ENCODE measurements at regions not wholly inside any gene's neighbourhood (a gene's known extent, or its start where the extent isn't known, plus 50 kb on each side); places are given as distances from the start of the nearest gene placed in this dataset.

DNA sequence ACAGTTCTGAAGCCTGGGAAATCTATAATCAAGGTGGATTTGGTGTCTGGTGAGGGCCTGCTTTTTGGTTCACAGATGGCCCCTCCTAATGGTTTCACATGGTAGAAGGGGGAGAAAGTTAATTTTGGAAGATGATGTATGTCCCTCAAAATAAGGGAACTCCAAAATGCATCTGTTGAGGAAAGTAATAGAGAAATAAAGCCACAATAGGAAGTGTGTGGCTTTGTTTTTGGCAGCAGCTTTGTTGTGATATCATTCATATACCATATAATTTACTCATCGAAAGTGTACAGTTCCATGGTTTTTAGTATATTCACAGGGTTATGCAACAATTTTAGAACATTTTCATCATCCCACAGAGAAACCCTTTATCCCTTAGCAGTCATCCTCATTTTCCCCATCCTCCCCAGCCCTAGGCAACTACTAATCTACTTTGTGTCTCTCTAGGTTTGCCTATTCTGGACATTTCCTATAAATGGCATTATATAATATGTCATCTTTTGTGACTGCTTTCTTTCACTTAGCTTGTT is 274.0 kb upstream of the FAM98A start:
- Histone ChIP-seq H3K4me2 (ENCODE audit: low read length) (no peak overlapping the region), H3K79me2 (replicated peaks; ENCODE audit: insufficient read depth, low read length) (no peaks in the 10 kb centered on the region), H4K20me1 (ENCODE audit: insufficient read depth) (no peaks in the 10 kb centered on the region), H3K36me3 (ENCODE audit: insufficient read depth, low read length) (no peaks in the 10 kb centered on the region), H3F3A (ENCODE audit: insufficient read depth, low read length, poor library complexity, severe bottlenecking) (no peaks in the 10 kb centered on the region), H3K4me3 (ENCODE audit: low read length) (no peak overlapping the region), H3K9me2 (ENCODE audit: insufficient read depth, low read length) (no peaks in the 10 kb centered on the region), H3K27me3 (ENCODE audit: insufficient read depth, low read depth, low read length) (no peaks in the 10 kb centered on the region), H3K27ac (ENCODE audit: low read length) (no peak overlapping the region), H3K9me3 (ENCODE audit: low read length) (no peaks in the 10 kb centered on the region), H3K9ac (ENCODE audit: low read length) (no peak overlapping the region), H2AFZ (ENCODE audit: low read depth, low read length) (no peak overlapping the region)
- no peak for TF ChIP-seq CTCF (IDR thresholded peaks at IDR 0.05; ENCODE audit: poor library complexity, severe bottlenecking)
- no peak for TF ChIP-seq EZH2 (IDR thresholded peaks at IDR 0.05; ENCODE audit: borderline replicate concordance, insufficient read depth, low read length, poor library complexity, severe bottlenecking)
- no peak for TF ChIP-seq TAF1 (IDR thresholded peaks at IDR 0.05; ENCODE audit: low read depth)
- TF ChIP-seq POLR2AphosphoS5 (IDR thresholded peaks at IDR 0.05): no peak
- TF ChIP-seq EP300 (conservative IDR thresholded peaks at IDR 0.05; ENCODE audit: poor library complexity, severe bottlenecking): no peak
- no peak for TF ChIP-seq MXI1 (conservative IDR thresholded peaks at IDR 0.05; ENCODE audit: poor library complexity, severe bottlenecking)
- no peak for TF ChIP-seq RAD21 (conservative IDR thresholded peaks at IDR 0.05)
- TF ChIP-seq, protein P1, sequence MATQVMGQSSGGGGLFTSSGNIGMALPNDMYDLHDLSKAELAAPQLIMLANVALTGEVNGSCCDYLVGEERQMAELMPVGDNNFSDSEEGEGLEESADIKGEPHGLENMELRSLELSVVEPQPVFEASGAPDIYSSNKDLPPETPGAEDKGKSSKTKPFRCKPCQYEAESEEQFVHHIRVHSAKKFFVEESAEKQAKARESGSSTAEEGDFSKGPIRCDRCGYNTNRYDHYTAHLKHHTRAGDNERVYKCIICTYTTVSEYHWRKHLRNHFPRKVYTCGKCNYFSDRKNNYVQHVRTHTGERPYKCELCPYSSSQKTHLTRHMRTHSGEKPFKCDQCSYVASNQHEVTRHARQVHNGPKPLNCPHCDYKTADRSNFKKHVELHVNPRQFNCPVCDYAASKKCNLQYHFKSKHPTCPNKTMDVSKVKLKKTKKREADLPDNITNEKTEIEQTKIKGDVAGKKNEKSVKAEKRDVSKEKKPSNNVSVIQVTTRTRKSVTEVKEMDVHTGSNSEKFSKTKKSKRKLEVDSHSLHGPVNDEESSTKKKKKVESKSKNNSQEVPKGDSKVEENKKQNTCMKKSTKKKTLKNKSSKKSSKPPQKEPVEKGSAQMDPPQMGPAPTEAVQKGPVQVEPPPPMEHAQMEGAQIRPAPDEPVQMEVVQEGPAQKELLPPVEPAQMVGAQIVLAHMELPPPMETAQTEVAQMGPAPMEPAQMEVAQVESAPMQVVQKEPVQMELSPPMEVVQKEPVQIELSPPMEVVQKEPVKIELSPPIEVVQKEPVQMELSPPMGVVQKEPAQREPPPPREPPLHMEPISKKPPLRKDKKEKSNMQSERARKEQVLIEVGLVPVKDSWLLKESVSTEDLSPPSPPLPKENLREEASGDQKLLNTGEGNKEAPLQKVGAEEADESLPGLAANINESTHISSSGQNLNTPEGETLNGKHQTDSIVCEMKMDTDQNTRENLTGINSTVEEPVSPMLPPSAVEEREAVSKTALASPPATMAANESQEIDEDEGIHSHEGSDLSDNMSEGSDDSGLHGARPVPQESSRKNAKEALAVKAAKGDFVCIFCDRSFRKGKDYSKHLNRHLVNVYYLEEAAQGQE (IDR thresholded peaks at IDR 0.05; ENCODE audit: borderline replicate concordance): no peak
- no peak for TF ChIP-seq SMC3 (conservative IDR thresholded peaks at IDR 0.05; ENCODE audit: poor library complexity)

DNA sequence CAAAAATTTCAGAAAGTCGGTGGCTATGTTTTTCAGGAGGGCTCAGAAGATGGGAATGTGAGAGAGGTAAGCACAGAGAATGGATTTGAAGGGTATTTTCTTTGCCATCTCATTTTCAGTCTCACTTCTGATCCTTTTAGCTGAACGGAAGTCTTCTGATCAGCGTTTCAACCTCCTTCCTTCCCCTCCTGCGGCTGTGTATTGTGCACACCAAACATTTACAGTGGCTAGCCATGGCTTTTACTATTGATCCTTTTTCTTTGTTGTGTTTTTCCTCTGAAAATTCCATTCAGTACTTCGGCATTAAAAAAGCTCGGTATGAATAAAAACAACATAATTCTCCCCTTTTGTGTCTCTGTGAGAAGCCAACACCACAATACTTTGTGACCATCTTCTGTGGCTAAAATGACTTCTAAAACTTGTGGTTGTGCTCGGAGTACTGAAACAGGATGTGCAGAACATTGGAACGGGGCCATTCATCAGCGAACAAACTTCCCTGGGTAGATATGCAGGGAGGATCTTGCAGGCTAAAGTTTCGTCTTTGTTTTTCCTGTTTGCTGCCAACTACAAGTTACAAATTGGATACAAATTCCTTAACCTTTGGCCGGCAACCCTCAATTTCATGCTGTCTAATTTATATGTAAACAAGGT is 260.8 kb upstream of the FAM98A start:
- H3K9me2 ChIP-seq (ENCODE audit: insufficient read depth, low read length): no peaks in the 10 kb centered on the region
- no peak overlapping the region for H2AFZ ChIP-seq (ENCODE audit: low read depth, low read length)
- no peaks in the 10 kb centered on the region for H3K27me3 ChIP-seq (ENCODE audit: insufficient read depth, low read depth, low read length)
- H3K4me2 ChIP-seq (ENCODE audit: low read length): no peak overlapping the region
- H4K20me1 ChIP-seq (ENCODE audit: insufficient read depth): no peaks in the 10 kb centered on the region
- TF ChIP-seq POLR2AphosphoS5 (IDR thresholded peaks at IDR 0.05) (no peak), MXI1 (conservative IDR thresholded peaks at IDR 0.05; ENCODE audit: poor library complexity, severe bottlenecking) (no peak), EP300 (conservative IDR thresholded peaks at IDR 0.05; ENCODE audit: poor library complexity, severe bottlenecking) (no peak), RAD21 (conservative IDR thresholded peaks at IDR 0.05) (no peak), CTCF (IDR thresholded peaks at IDR 0.05; ENCODE audit: poor library complexity, severe bottlenecking) (no peak), SMC3 (conservative IDR thresholded peaks at IDR 0.05; ENCODE audit: poor library complexity) (no peak), TAF1 (IDR thresholded peaks at IDR 0.05; ENCODE audit: low read depth) (no peak), EZH2 (IDR thresholded peaks at IDR 0.05; ENCODE audit: borderline replicate concordance, insufficient read depth, low read length, poor library complexity, severe bottlenecking) (no peak)
- TF ChIP-seq, protein P1 (IDR thresholded peaks at IDR 0.05; ENCODE audit: borderline replicate concordance): no peak
- H3K27ac ChIP-seq (ENCODE audit: low read length): no peak overlapping the region
- H3K36me3 ChIP-seq (ENCODE audit: insufficient read depth, low read length): no peaks in the 10 kb centered on the region
- no peaks in the 10 kb centered on the region for H3F3A ChIP-seq (ENCODE audit: insufficient read depth, low read length, poor library complexity, severe bottlenecking)
- H3K4me3 ChIP-seq (ENCODE audit: low read length): no peak overlapping the region
- no peaks in the 10 kb centered on the region for H3K9me3 ChIP-seq (ENCODE audit: low read length)
- no peaks in the 10 kb centered on the region for H3K79me2 ChIP-seq (replicated peaks; ENCODE audit: insufficient read depth, low read length)
- H3K9ac ChIP-seq (ENCODE audit: low read length): no peak overlapping the region
